CD4-positive, alpha-beta T cell (primary cell): ENCODE measurements at regions not wholly inside any gene's neighbourhood (a gene's known extent, or its start where the extent isn't known, plus 50 kb on each side); places are given as distances from the start of the nearest gene placed in this dataset.

Experiments used
- ATAC-seq: fragments of 200-7000 bp; cut with Tn5 transposase; one replicate; pipeline ENCODE4 v1.10.0; 2022; ENCODE audit warnings: mild to moderate bottlenecking; ENCODE audit not compliant: poor library complexity
- CTCF ChIA-PET: fragments of 350-600 bp; sonication (Branson Sonifier 250); formaldehyde crosslinking; loops from one replicate; lab custom pipeline; 2021; ENCODE audit warnings: antibody characterized with exemption, inconsistent platforms; lab: Charles Lee
- POLR2A ChIA-PET: fragments of 350-600 bp; sonication (Branson Sonifier 250); formaldehyde crosslinking; loops from one replicate; lab custom pipeline; 2021; ENCODE audit warnings: antibody characterized with exemption, inconsistent platforms; lab: Charles Lee
- DNase-seq, 14 experiments: peaks; one replicate each; pipeline ENCODE4 v3.0.0-alpha.2; 2013 to 2020; ENCODE audit warnings: mixed read lengths in 2 of 14
- H3K27ac ChIP-seq, 2 donors: one replicate each; pipeline versions ENCODE4 v1.5.1 to v1.7.0; 2013; ENCODE audit warnings: low read length in 2 of 2, low read depth in 1 of 2, mild to moderate bottlenecking in 1 of 2
- H3K27me3 ChIP-seq, 2 experiments: 1 replicate in 1 of 2; 2 replicates in 1 of 2; pipeline versions ENCODE4 v1.6.1 to v1.7.0; 2013; ENCODE audit warnings: low read length in 2 of 2, control low read depth in 1 of 2, mild to moderate bottlenecking in 1 of 2, moderate library complexity in 1 of 2; ENCODE audit not compliant: insufficient read depth in 2 of 2, control insufficient read depth in 1 of 2
- H3K36me3 ChIP-seq: one replicate; pipeline ENCODE4 v1.6.1; 2013; ENCODE audit warnings: low read length, control low read depth; ENCODE audit not compliant: insufficient read depth
- H3K4me1 ChIP-seq: one replicate; pipeline ENCODE4 v1.6.1; 2013; ENCODE audit warnings: low read length, control low read depth; ENCODE audit not compliant: insufficient read depth
- H3K4me3 ChIP-seq: one replicate; pipeline ENCODE4 v1.5.1; 2013; ENCODE audit warnings: mild to moderate bottlenecking, low read length, moderate library complexity
- H3K9me3 ChIP-seq, 2 experiments: 1 replicate in 1 of 2; 2 replicates in 1 of 2; pipeline versions ENCODE4 v1.6.1 to v1.7.0; 2013; ENCODE audit warnings: low read length in 2 of 2, mild to moderate bottlenecking in 2 of 2, control low read depth in 1 of 2, moderate library complexity in 1 of 2; ENCODE audit not compliant: control insufficient read depth in 1 of 2, insufficient read depth in 1 of 2
- H3K27ac Mint-ChIP-seq: one replicate; pipeline ENCODE4 v1.8.0; 2020; ENCODE audit warnings: mixed read lengths
- H3K27me3 Mint-ChIP-seq: one replicate; pipeline ENCODE4 v1.8.0; 2021; ENCODE audit warnings: mixed read lengths
- H3K36me3 Mint-ChIP-seq: one replicate; pipeline ENCODE4 v1.8.0; 2021; ENCODE audit warnings: low read depth, mixed read lengths
- H3K4me1 Mint-ChIP-seq: one replicate; pipeline ENCODE4 v1.8.0; 2021; ENCODE audit warnings: low read depth, mixed read lengths
- H3K4me3 Mint-ChIP-seq: one replicate; pipeline ENCODE4 v1.8.0; 2020; ENCODE audit warnings: mild to moderate bottlenecking, mixed read lengths
- H3K9me3 Mint-ChIP-seq: one replicate; pipeline ENCODE4 v1.8.0; 2020; ENCODE audit warnings: mixed read lengths
- intact Hi-C, 2 experiments: fragments of 100-400 bp; cut with DNase I in 1 of 2; cut with micrococcal nuclease in 1 of 2; formaldehyde crosslinking; loops; one replicate each; pipeline versions ENCODE4 v1.15.1 to v1.9.0; 2023 to 2025; cut with DNase I, micrococcal nuclease
- TF ChIP-seq, protein P1 (sequence below): fragments of 200-600 bp; IDR thresholded peaks from one replicate; pipeline ENCODE4 v1.8.0; 2022; ENCODE audit warnings: antibody characterized with exemption, mild to moderate bottlenecking

DNA sequence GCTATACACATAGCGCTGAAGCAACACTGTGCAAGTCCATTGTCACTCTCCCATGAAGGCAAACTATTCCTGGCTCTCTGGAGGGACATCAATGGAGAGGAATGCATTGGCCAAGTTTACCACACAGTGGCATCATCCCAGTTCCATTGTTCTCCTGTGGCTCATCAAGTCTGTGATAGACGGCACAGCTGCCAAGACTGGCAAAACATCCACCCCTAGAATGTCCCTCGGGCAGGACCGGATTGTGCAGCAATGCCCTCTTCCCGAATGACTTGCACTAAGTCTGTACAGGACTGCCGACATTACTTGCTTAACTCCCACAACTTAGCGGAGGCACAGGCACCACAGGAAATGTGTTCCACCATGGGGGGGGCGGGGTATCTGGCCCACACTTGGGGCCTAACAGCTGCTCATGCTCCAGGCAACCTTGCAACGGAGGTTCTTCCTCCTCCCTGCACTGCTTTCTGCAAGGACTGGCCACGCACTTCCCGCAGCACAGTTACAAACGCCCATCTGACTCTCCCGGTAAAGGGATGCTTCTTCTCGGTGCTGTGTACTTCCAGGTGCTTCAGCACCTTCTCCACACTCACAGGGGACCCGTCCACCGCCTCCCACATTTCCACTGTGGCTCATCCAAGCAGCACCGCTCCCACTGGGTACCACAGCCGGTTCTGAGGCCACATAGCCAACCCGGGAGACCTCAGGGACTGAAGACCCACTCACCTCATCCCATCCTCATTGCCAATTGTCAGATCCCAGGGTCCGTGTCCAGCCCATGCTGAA, 1309.6 kb upstream of the RAG2 start:
- no peak overlapping the region for H3K27ac Mint-ChIP-seq
- intact Hi-C loops, result no loop called here

DNA sequence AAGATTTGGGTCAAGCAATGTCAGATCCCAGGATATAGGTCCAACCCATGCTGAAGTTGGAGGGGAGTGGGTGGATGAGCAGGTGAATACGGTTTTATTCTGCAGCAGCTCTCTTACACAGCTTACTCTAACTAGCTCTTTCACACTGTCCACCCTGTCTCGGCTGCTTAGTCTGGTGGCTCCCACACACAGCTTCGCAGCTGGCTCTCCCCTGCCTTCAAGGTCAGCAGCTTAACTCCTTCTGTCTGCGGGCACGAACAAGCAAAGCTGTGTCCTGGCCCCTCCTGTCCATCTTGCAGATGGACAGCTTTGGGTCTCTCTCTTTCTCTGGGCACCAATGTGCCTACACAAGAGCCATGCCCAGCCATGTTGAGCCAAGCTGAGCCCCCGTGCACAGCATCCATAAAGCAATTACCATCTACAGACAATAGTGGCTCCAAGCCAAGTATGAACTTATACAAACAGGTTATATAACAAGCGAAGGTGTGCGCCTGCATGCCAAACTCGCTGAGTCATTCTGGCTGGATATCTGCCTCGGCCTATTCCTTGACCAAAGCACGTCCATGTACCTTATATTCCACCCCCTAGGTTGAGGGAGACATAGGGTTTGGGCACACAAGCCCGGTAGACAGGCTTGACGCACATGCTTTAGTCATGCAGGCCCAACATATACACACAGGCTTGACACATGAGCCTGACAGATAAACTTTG, 1307.8 kb upstream of the RAG2 start:
- CTCF ChIA-PET, result no interaction called here
- no peaks in the 10 kb centered on the region for H3K27me3 ChIP-seq
- Mint-ChIP-seq H3K27ac (no peak overlapping the region), H3K4me3 (no peak overlapping the region), H3K36me3 (no peaks in the 10 kb centered on the region), H3K27me3 (no peaks in the 10 kb centered on the region), H3K4me1 (no peaks in the 10 kb centered on the region), H3K9me3 (peaks cover 9% of the 10 kb centered on the region)
- H3K9me3 ChIP-seq, result peaks cover 7 to 24% of the 10 kb centered on the region in 2 experiments
- H3K4me1 ChIP-seq, result no peaks in the 10 kb centered on the region
- intact Hi-C loops, result no loop called here
- no peak for ATAC-seq
- no peak overlapping the region for H3K27ac ChIP-seq
- POLR2A ChIA-PET, result no interaction called here
- DNase-seq, result no peak
- no peak overlapping the region for H3K4me3 ChIP-seq
- TF ChIP-seq, protein P1, sequence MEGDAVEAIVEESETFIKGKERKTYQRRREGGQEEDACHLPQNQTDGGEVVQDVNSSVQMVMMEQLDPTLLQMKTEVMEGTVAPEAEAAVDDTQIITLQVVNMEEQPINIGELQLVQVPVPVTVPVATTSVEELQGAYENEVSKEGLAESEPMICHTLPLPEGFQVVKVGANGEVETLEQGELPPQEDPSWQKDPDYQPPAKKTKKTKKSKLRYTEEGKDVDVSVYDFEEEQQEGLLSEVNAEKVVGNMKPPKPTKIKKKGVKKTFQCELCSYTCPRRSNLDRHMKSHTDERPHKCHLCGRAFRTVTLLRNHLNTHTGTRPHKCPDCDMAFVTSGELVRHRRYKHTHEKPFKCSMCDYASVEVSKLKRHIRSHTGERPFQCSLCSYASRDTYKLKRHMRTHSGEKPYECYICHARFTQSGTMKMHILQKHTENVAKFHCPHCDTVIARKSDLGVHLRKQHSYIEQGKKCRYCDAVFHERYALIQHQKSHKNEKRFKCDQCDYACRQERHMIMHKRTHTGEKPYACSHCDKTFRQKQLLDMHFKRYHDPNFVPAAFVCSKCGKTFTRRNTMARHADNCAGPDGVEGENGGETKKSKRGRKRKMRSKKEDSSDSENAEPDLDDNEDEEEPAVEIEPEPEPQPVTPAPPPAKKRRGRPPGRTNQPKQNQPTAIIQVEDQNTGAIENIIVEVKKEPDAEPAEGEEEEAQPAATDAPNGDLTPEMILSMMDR, result no peak
- H3K36me3 ChIP-seq, result no peaks in the 10 kb centered on the region

More for the DNA sequence above, 1309.6 kb upstream of the RAG2 start:
- TF ChIP-seq, protein P1, result no peak
- DNase-seq (peak in 1 of 14 experiments; percentile 4), ATAC-seq (no peak)
- Histone ChIP-seq H3K9me3 (peaks cover 7 to 24% of the 10 kb centered on the region in 2 experiments), H3K36me3 (no peaks in the 10 kb centered on the region), H3K27ac (no peak overlapping the region), H3K4me1 (no peaks in the 10 kb centered on the region), H3K4me3 (no peak overlapping the region), H3K27me3 (no peaks in the 10 kb centered on the region)
- Mint-ChIP-seq H3K4me3 (no peak overlapping the region), H3K4me1 (no peaks in the 10 kb centered on the region), H3K27me3 (no peaks in the 10 kb centered on the region), H3K9me3 (peaks cover 5% of the 10 kb centered on the region), H3K36me3 (no peaks in the 10 kb centered on the region)
- ChIA-PET CTCF (no interaction called here), POLR2A (no interaction called here)

DNA sequence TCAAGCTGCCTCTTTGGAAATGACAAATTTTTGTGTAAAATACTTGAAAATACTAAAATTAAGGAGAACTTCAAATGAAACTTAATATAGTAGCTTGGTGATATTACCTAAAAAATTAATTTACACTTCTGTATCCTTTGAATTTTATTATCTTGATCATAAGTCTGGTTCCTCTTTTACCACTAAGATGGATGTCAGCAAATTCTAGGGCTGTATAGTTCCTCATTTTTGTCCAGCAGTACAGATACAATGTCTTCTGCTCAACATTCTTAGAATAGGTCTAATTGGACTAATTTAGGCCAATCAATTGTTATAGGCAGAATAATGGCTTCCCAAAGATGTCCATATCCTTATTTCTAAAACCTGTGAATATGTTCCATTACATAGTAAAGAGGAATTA, 1298.0 kb upstream of the RAG2 start:
- H3K36me3 ChIP-seq, result no peaks in the 10 kb centered on the region
- intact Hi-C loops, result no loop called here
- no peaks in the 10 kb centered on the region for H3K4me1 Mint-ChIP-seq
- ChIA-PET CTCF (no interaction called here), POLR2A (no interaction called here)
- no peak overlapping the region for H3K4me3 ChIP-seq
- no peak for DNase-seq
- H3K9me3 ChIP-seq, result peaks cover 0 to 3% of the 10 kb centered on the region in 2 experiments
- H3K4me3 Mint-ChIP-seq, result no peak overlapping the region
- H3K27ac Mint-ChIP-seq, result no peak overlapping the region
- no peaks in the 10 kb centered on the region for H3K27me3 ChIP-seq
- H3K27me3 Mint-ChIP-seq, result no peaks in the 10 kb centered on the region
- H3K4me1 ChIP-seq, result no peaks in the 10 kb centered on the region
- H3K27ac ChIP-seq, result no peak overlapping the region
- H3K9me3 Mint-ChIP-seq, result peaks cover 16% of the 10 kb centered on the region
- H3K36me3 Mint-ChIP-seq, result no peaks in the 10 kb centered on the region
- ATAC-seq, result no peak
- TF ChIP-seq, protein P1, result no peak
